ENCODE measurements at regions not wholly inside any gene's neighbourhood (a gene's known extent, or its start where the extent isn't known, plus 50 kb on each side); places are given as distances from the start of the nearest gene placed in this dataset.

GRCh38 chr10:88118729-88119128 lies 255.3 kb downstream of the PTEN start:
- TF ChIP-seq EZH2 (IDR thresholded peaks at IDR 0.05; ENCODE audit: insufficient read depth, poor library complexity, severe bottlenecking): no peak
- no peak for TF ChIP-seq EZH2phosphoT487 (IDR thresholded peaks at IDR 0.05; ENCODE audit: insufficient read depth, low read depth)
